ENCODE measurements at regions not wholly inside any gene's neighbourhood (a gene's known extent, or its start where the extent isn't known, plus 50 kb on each side); places are given as distances from the start of the nearest gene placed in this dataset.

GRCh38 chr6:40286721-40287120 is 300.4 kb downstream of the LRFN2 start (continued):
- TF ChIP-seq CTCF (IDR thresholded peaks at IDR 0.05) (no peak), ELF1 (IDR thresholded peaks at IDR 0.05) (no peak), FOSL2 (IDR thresholded peaks at IDR 0.05; ENCODE audit: borderline replicate concordance, low read depth) (no peak), NFIC (IDR thresholded peaks at IDR 0.05; ENCODE audit: borderline replicate concordance) (no peak), YY1 (IDR thresholded peaks at IDR 0.05; ENCODE audit: low read depth) (no peak), RCOR1 (IDR thresholded peaks at IDR 0.05; ENCODE audit: low read length) (no peak), NRF1 (IDR thresholded peaks at IDR 0.05; ENCODE audit: low read depth, low read length) (no peak), SMC3 (IDR thresholded peaks at IDR 0.05; ENCODE audit: low read depth, low read length) (no peak), FOXM1 (IDR thresholded peaks at IDR 0.05; ENCODE audit: low read depth) (no peak)

GRCh38 chr6:40285996-40286395 is 301.2 kb downstream of the LRFN2 start:
- CTCF ChIA-PET, result interaction anchor here (0.6 kb wide), 1 partner anchor 411 kb away, joined by 3 read pairs; no protein-coding TSS in a partner anchor
- H3K4me2 ChIP-seq, result no peak overlapping the region
- no peak overlapping the region for H3K9ac ChIP-seq
- no peaks in the 10 kb centered on the region for H3K27me3 ChIP-seq (ENCODE audit: insufficient read depth)
- H3K79me2 ChIP-seq (ENCODE audit: insufficient read depth), result no peaks in the 10 kb centered on the region
- no peaks in the 10 kb centered on the region for H3F3A ChIP-seq (replicated peaks; ENCODE audit: insufficient read depth)
- no peak overlapping the region for H3K4me3 ChIP-seq (ENCODE audit: low read depth in 2 of 2, low read length in 1 of 2)
- H3K9me3 ChIP-seq, result no peaks in the 10 kb centered on the region
- no peak overlapping the region for H3K27ac ChIP-seq (ENCODE audit: low read depth in 2 of 2, low read length in 1 of 2)
- no peak overlapping the region for H2AFZ ChIP-seq (ENCODE audit: low read depth)
- H4K20me1 ChIP-seq (ENCODE audit: insufficient read depth), result no peaks in the 10 kb centered on the region
- no peak for TF ChIP-seq TAF1 (IDR thresholded peaks at IDR 0.05; ENCODE audit: borderline replicate concordance, low read depth, low read length)
- no peak for TF ChIP-seq SIN3A (IDR thresholded peaks at IDR 0.05; ENCODE audit: borderline replicate concordance, low read depth, low read length)
- no peak for TF ChIP-seq MXI1 (IDR thresholded peaks at IDR 0.05; ENCODE audit: low read depth, low read length)
- TF ChIP-seq FOSL2 (IDR thresholded peaks at IDR 0.05; ENCODE audit: borderline replicate concordance, low read depth), result no peak
- TF ChIP-seq RXRA (IDR thresholded peaks at IDR 0.05; ENCODE audit: borderline replicate concordance, low read depth), result no peak
- no peak for TF ChIP-seq TEAD4 (IDR thresholded peaks at IDR 0.05; ENCODE audit: borderline replicate concordance, insufficient read depth)
- no peak for TF ChIP-seq RCOR1 (IDR thresholded peaks at IDR 0.05; ENCODE audit: low read length)
- no peaks in the 10 kb centered on the region for H3K36me3 ChIP-seq (replicated peaks in 1 of 2; ENCODE audit: control insufficient read depth in 1 of 2, insufficient read depth in 2 of 2, low read length in 1 of 2)
- POLR2A ChIA-PET, result no interaction called here
- H3K4me1 ChIP-seq (ENCODE audit: control insufficient read depth in 1 of 2, insufficient read depth in 2 of 2, low read depth in 1 of 2, low read length in 1 of 2), result no peaks in the 10 kb centered on the region
- no peaks in the 10 kb centered on the region for H3K9me2 ChIP-seq
- no peak for DNase-seq
- 37% methylated on average over 9 of the region's 10 CpGs for WGBS (ENCODE audit: low lambda C conversion rate)

GRCh38 chr6:40285535-40285934 is 301.6 kb downstream of the LRFN2 start:
- Histone ChIP-seq H3K79me2 (ENCODE audit: insufficient read depth) (no peaks in the 10 kb centered on the region), H3K9me2 (no peaks in the 10 kb centered on the region), H3K27me3 (ENCODE audit: insufficient read depth) (no peaks in the 10 kb centered on the region), H3K4me3 (ENCODE audit: low read depth in 2 of 2, low read length in 1 of 2) (no peak overlapping the region), H2AFZ (ENCODE audit: low read depth) (no peak overlapping the region), H3K27ac (ENCODE audit: low read depth in 2 of 2, low read length in 1 of 2) (no peak overlapping the region), H3K9ac (no peak overlapping the region), H3K4me1 (ENCODE audit: control insufficient read depth in 1 of 2, insufficient read depth in 2 of 2, low read depth in 1 of 2, low read length in 1 of 2) (no peaks in the 10 kb centered on the region), H3K9me3 (no peaks in the 10 kb centered on the region), H3K4me2 (no peak overlapping the region), H3K36me3 (replicated peaks in 1 of 2; ENCODE audit: control insufficient read depth in 1 of 2, insufficient read depth in 2 of 2, low read length in 1 of 2) (no peaks in the 10 kb centered on the region), H4K20me1 (ENCODE audit: insufficient read depth) (no peaks in the 10 kb centered on the region), H3F3A (replicated peaks; ENCODE audit: insufficient read depth) (no peaks in the 10 kb centered on the region)
- POLR2A ChIA-PET, result no interaction called here
- WGBS (ENCODE audit: low lambda C conversion rate), result 18% methylated on average over 3 of the region's 3 CpGs
- CTCF ChIA-PET, result no interaction called here
- TF ChIP-seq USF2 (IDR thresholded peaks at IDR 0.05; ENCODE audit: borderline replicate concordance, low read depth, low read length), result no peak
- TF ChIP-seq NFIC (IDR thresholded peaks at IDR 0.05; ENCODE audit: borderline replicate concordance), result no peak
- no peak for TF ChIP-seq POLR2AphosphoS5 (IDR thresholded peaks at IDR 0.05; ENCODE audit: low read depth, low read length)
- TF ChIP-seq USF1 (IDR thresholded peaks at IDR 0.05; ENCODE audit: borderline replicate concordance, low read depth), result no peak
- no peak for TF ChIP-seq SIN3A (IDR thresholded peaks at IDR 0.05; ENCODE audit: borderline replicate concordance, low read depth, low read length)
- TF ChIP-seq JUND (IDR thresholded peaks at IDR 0.05), result no peak
- no peak for TF ChIP-seq TEAD4 (IDR thresholded peaks at IDR 0.05; ENCODE audit: borderline replicate concordance, insufficient read depth)
- TF ChIP-seq YY1 (IDR thresholded peaks at IDR 0.05; ENCODE audit: low read depth), result no peak
- no peak for TF ChIP-seq CHD2 (IDR thresholded peaks at IDR 0.05; ENCODE audit: low read length, partially characterized antibody)
- no peak for TF ChIP-seq IRF3 (IDR thresholded peaks at IDR 0.05; ENCODE audit: low read depth, low read length)
- no peak for TF ChIP-seq TCF12 (IDR thresholded peaks at IDR 0.05)
- DNase-seq, result no peak
